WTC11 (cell line): ENCODE measurements at regions not wholly inside any gene's neighbourhood (a gene's known extent, or its start where the extent isn't known, plus 50 kb on each side); places are given as distances from the start of the nearest gene placed in this dataset.
"Not testable (repeated sequence)": the region's sequence is repeated elsewhere in the genome, so short reads cannot be mapped to it uniquely, and the experiment has no call there.

Source experiments
- ATAC-seq: fragments of 200-7000 bp; cut with Tn5 transposase; 2 replicates; pipeline ENCODE4 v1.10.0; 2021; ENCODE audit warnings: mild to moderate bottlenecking, moderate library complexity
- CTCF ChIA-PET: fragments of 300-600 bp; sonication (Branson Sonifier 250); formaldehyde crosslinking; loops from one replicate; lab custom pipeline; 2021; ENCODE audit warnings: antibody characterized with exemption; lab: Charles Lee
- POLR2A ChIA-PET: fragments of 350-600 bp; sonication (Branson Sonifier 250); formaldehyde crosslinking; loops from one replicate; lab custom pipeline; 2021; ENCODE audit warnings: antibody characterized with exemption; lab: Charles Lee
- DNase-seq: peaks from one replicate; pipeline ENCODE4 v3.0.0; 2021; ENCODE audit warnings: low spot score
- H3K27ac Mint-ChIP-seq: 2 replicates; pipeline ENCODE4 v1.8.0; 2021; ENCODE audit warnings: mixed read lengths
- H3K27me3 Mint-ChIP-seq: 2 replicates; pipeline ENCODE4 v1.8.0; 2021; ENCODE audit warnings: low read depth, mild to moderate bottlenecking, moderate library complexity, mixed read lengths
- H3K36me3 Mint-ChIP-seq: 2 replicates; pipeline ENCODE4 v1.8.0; 2021; ENCODE audit warnings: mixed read lengths
- H3K4me1 Mint-ChIP-seq: 2 replicates; pipeline ENCODE4 v1.8.0; 2022; ENCODE audit warnings: mixed read lengths
- H3K4me3 Mint-ChIP-seq: 2 replicates; pipeline ENCODE4 v1.8.0; 2021; ENCODE audit warnings: mild to moderate bottlenecking, moderate library complexity, mixed read lengths
- H3K9me3 Mint-ChIP-seq: 2 replicates; pipeline ENCODE4 v1.8.0; 2021; ENCODE audit warnings: mixed read lengths
- ATF1 ChIP-seq: sonication (generic); formaldehyde crosslinking; IDR thresholded peaks from 2 replicates; pipeline ENCODE4 v1.8.1; 2023; ENCODE audit warnings: mild to moderate bottlenecking, moderate library complexity, missing genetic modification reagents
- CBFB ChIP-seq: sonication (generic); formaldehyde crosslinking; IDR thresholded peaks from 2 replicates; pipeline ENCODE4 v1.8.1; 2022; ENCODE audit warnings: mild to moderate bottlenecking, low read depth, missing genetic modification reagents
- ETV6 ChIP-seq: sonication (generic); formaldehyde crosslinking; IDR thresholded peaks from 2 replicates; pipeline ENCODE4 v1.8.1; 2022; ENCODE audit warnings: mild to moderate bottlenecking, missing genetic modification reagents
- NFE2L1 ChIP-seq: sonication (generic); formaldehyde crosslinking; IDR thresholded peaks from 2 replicates; pipeline ENCODE4 v1.8.1; 2023; ENCODE audit warnings: missing genetic modification reagents
- RORB ChIP-seq: fragments of 250-450 bp; sonication (Bioruptor Pico); IDR thresholded peaks from 2 replicates; pipeline ENCODE4 v1.9.0; 2021; ENCODE audit warnings: mild to moderate bottlenecking
- SOX15 ChIP-seq: fragments of 250-450 bp; sonication (Bioruptor Pico); IDR thresholded peaks from 2 replicates; pipeline ENCODE4 v1.9.0; 2021; ENCODE audit warnings: mild to moderate bottlenecking
- ZNF232 ChIP-seq: sonication (generic); formaldehyde crosslinking; IDR thresholded peaks from 2 replicates; pipeline ENCODE4 v1.8.0; 2022; ENCODE audit warnings: mild to moderate bottlenecking, missing genetic modification reagents
- TF ChIP-seq, protein P1 (sequence below): sonication (generic); formaldehyde crosslinking; IDR thresholded peaks from 2 replicates; pipeline ENCODE4 v1.8.0; 2022; ENCODE audit warnings: mild to moderate bottlenecking, missing genetic modification reagents
- TF ChIP-seq, protein P2 (sequence below): sonication (generic); formaldehyde crosslinking; IDR thresholded peaks from 2 replicates; pipeline ENCODE4 v1.8.1; 2023; ENCODE audit warnings: mild to moderate bottlenecking, missing genetic modification reagents, moderate library complexity
- TF ChIP-seq, protein P3 (sequence below): sonication (generic); formaldehyde crosslinking; IDR thresholded peaks from 2 replicates; pipeline ENCODE4 v1.8.1; 2022; ENCODE audit warnings: low read depth, missing genetic modification reagents, borderline replicate concordance
- TF ChIP-seq, protein P4 (sequence below): sonication (generic); formaldehyde crosslinking; IDR thresholded peaks from 2 replicates; pipeline ENCODE4 v1.8.1; 2023; ENCODE audit warnings: mild to moderate bottlenecking, missing genetic modification reagents, borderline replicate concordance
- TF ChIP-seq, protein P5 (sequence below): sonication (generic); formaldehyde crosslinking; IDR thresholded peaks from 2 replicates; pipeline ENCODE4 v1.8.1; 2023; ENCODE audit warnings: mild to moderate bottlenecking, moderate library complexity, missing genetic modification reagents

DNA sequence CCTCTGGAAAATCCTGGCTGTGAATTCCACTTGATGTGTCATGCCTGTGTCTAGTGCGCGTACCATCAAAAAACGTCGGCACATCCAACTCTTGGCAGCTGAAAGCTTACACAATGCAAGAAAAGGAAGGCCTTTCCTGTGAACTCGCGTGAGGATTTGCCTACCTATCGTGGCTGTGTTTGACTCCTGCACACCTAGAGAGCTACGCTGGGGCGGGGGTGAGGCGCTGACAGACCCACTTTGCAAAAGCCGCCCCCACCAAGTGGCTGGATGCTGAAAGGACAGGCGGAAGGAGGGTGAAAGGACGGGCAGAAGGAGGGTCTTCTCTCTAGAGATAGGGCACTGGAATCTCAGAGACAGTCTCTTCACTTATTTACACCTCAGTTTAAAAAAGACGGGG is 270.1 kb downstream of the EIPR1 start:
- Mint-ChIP-seq H3K4me3 (no peak overlapping the region), H3K27ac (peak overlapping the region; percentile 14; the same call in 1 of the 2 replicates), H3K36me3 (peaks cover 8% of the 10 kb centered on the region; the same call in 1 of the 2 replicates), H3K27me3 (no peaks in the 10 kb centered on the region; the same call in 1 of the 2 replicates), H3K4me1 (peaks cover 20% of the 10 kb centered on the region)
- CTCF ChIA-PET: no interaction called here
- DNase-seq (no peak), ATAC-seq (peak; percentile 61)
- TF ChIP-seq RORB (CRISPR knock-in tag) (no peak), NFE2L1 (no peak)
- TF ChIP-seq, all 79 proteins: peak for 0
- POLR2A ChIA-PET: no interaction called here
- H3K9me3 Mint-ChIP-seq: peaks cover 13% of the 10 kb centered on the region

DNA sequence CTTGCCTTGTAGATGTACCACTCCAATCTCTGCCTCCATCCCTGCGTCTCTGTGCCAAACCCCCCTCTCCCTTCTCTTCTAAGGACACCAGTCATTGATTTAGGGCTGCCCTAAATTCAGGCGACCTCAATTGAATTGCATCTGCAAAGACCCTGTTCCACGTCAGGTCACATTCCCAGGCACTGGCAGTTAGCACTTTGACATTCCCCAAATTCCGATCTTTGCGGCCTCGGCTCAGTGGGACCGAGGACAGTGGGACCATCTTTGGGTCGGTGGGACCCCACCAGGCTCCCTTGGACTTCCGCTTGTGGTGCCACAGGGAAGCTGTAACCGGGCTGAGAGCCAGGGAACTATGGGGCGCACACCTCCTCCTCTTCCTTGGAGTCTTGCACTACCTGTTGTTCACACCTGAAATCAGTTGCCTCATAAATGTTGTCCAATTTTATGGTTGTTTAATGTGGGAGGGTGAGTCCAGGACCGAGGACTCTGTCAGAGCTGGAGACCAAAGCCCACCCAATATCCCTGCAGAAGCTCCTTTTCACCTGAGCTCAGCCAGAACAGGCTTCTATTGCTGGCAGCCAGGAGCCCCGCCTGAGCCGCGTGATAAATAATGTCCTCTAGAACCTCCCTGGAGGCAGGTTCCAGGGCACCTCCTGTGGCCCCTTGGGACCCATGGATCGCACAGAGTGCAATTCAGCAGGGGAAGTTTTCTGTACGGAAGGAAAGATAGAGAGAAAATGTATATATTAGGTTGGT is 271.6 kb downstream of the EIPR1 start:
- Mint-ChIP-seq H3K27me3 (no peaks in the 10 kb centered on the region; the same call in 1 of the 2 replicates), H3K9me3 (peaks cover 12% of the 10 kb centered on the region), H3K36me3 (peaks cover 8% of the 10 kb centered on the region; the same call in 1 of the 2 replicates), H3K4me1 (peaks cover 20% of the 10 kb centered on the region), H3K4me3 (no peak overlapping the region), H3K27ac (no peak overlapping the region)
- POLR2A ChIA-PET: no interaction called here
- CTCF ChIA-PET: no interaction called here
- DNase-seq (no peak), ATAC-seq (peak; percentile 52)
- TF ChIP-seq ZNF232 (CRISPR knock-in tag): no peak

DNA sequence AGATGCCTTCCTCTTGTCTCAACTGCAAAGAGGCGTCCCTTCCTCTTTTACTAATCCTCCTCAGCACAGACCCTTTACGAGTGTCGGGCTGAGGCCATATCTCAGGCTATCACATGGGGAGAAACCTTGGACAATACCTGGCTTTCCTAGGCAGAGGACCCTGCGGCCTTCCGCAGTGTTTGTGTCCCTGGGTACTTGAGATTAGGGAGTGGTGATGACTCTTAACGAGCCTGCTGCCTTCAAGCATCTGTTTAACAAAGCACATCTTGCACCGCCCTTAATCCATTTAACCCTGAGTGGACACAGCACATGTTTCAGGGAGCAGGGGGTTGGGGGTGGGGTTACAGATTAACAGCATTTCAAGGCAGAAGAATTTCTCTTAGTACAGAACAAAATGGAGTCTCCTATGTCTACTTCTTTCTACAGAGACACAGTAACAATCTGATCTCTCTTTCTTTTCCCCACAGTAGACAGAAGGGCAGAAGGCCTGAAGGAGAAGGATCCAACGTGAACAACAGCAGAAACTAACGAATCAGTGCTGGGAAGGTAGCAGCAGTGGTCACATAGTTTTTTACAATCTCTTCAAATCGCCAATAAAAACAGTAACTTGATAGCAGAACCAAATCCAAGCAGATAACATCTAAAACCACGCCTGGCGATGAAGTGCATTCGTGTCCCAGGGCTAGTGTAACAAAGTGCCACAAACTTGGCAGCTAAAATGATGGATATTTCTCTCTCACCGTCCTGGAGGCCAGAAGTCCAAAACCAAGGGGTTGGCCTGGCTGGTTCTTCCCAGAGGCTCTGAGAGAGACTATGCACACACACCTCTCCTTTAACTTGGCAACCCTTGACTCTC is 272.4 kb downstream of the EIPR1 start:
- ATAC-seq, DNase-seq, H3K36me3 Mint-ChIP-seq, H3K9me3 Mint-ChIP-seq, H3K27me3 Mint-ChIP-seq, CTCF ChIA-PET, H3K4me3 Mint-ChIP-seq, POLR2A ChIA-PET: not testable (repeated sequence)
- Mint-ChIP-seq H3K4me1 (peaks cover 20% of the 10 kb centered on the region), H3K27ac (peak overlapping the region; percentile 53; the same call in 1 of the 2 replicates)

DNA sequence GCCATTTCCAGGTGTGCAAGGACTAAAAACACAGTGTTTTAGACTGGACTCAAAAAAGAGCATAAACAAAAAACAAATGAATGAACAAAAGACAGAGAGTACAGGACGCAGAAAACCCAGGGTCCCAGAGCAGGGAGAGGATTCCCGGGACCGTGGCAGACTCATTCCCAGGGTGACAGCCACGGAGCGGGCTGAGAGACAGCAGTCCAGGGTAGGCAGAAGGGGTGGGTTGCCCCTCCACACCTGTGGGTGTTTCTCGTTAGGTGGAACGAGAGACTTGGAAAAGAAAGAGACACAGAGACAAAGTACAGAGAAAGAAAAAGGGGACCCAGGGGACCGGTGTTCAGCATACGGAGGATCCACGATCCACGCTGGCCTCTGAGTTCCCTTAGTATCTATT is 273.4 kb downstream of the EIPR1 start:
- ChIA-PET CTCF (no interaction called here), POLR2A (no interaction called here)
- no peaks in the 10 kb centered on the region for H3K36me3 Mint-ChIP-seq
- no peak overlapping the region for H3K4me3 Mint-ChIP-seq
- H3K9me3 Mint-ChIP-seq: no peaks in the 10 kb centered on the region
- no peaks in the 10 kb centered on the region; the same call in 1 of the 2 replicates for H3K27me3 Mint-ChIP-seq
- H3K4me1 Mint-ChIP-seq: peaks cover 20% of the 10 kb centered on the region
- no peak overlapping the region for H3K27ac Mint-ChIP-seq
- no peak for ATAC-seq
- TF ChIP-seq, protein P1, sequence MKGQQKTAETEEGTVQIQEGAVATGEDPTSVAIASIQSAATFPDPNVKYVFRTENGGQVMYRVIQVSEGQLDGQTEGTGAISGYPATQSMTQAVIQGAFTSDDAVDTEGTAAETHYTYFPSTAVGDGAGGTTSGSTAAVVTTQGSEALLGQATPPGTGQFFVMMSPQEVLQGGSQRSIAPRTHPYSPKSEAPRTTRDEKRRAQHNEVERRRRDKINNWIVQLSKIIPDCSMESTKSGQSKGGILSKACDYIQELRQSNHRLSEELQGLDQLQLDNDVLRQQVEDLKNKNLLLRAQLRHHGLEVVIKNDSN (CRISPR knock-in tag): no peak
- DNase-seq: no peak

DNA sequence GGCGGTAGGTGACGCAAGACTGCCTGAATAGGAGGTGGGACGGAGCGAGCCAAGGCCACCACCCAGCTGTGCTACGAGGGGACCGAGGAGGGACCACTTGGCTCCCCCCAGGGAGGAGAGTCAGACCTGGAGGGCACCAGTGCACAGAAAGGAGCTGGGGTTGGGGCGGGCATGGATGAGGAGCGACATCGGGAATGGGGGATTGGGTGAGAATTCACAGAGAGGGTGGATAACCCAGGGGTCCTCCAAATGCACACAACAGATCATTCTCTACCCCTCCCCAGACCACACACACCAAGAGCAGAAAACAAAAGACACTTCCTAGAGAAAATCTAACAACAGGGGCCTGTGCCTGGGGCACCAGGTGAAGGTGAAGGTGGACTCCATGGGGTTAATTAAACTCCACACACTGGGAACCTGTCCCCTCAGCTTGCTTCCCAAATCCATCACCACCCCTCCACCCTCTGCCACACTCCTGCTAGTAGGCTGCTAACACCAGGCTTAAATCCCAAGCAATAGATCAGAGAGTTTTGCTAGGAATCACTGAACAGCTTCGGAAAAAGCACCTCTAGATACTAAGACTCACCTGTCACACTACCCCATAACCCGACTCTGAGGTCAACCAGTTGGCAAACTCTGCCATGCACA is 274.6 kb downstream of the EIPR1 start:
- H3K36me3 Mint-ChIP-seq: no peaks in the 10 kb centered on the region
- DNase-seq: no peak
- no peak overlapping the region for H3K27ac Mint-ChIP-seq
- no peak for ATAC-seq
- peaks cover 20% of the 10 kb centered on the region for H3K4me1 Mint-ChIP-seq
- H3K9me3 Mint-ChIP-seq: no peaks in the 10 kb centered on the region
- no peak overlapping the region for H3K4me3 Mint-ChIP-seq
- POLR2A ChIA-PET: no interaction called here
- H3K27me3 Mint-ChIP-seq: peaks cover 4% of the 10 kb centered on the region; the same call in 1 of the 2 replicates
- CTCF ChIA-PET: no interaction called here
- TF ChIP-seq CBFB (CRISPR knock-in tag): no peak
- no peak for TF ChIP-seq ETV6 (CRISPR knock-in tag)
- TF ChIP-seq ATF1 (CRISPR knock-in tag): no peak
- TF ChIP-seq, protein P2, sequence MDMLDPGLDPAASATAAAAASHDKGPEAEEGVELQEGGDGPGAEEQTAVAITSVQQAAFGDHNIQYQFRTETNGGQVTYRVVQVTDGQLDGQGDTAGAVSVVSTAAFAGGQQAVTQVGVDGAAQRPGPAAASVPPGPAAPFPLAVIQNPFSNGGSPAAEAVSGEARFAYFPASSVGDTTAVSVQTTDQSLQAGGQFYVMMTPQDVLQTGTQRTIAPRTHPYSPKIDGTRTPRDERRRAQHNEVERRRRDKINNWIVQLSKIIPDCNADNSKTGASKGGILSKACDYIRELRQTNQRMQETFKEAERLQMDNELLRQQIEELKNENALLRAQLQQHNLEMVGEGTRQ: no peak
- TF ChIP-seq, protein P3, sequence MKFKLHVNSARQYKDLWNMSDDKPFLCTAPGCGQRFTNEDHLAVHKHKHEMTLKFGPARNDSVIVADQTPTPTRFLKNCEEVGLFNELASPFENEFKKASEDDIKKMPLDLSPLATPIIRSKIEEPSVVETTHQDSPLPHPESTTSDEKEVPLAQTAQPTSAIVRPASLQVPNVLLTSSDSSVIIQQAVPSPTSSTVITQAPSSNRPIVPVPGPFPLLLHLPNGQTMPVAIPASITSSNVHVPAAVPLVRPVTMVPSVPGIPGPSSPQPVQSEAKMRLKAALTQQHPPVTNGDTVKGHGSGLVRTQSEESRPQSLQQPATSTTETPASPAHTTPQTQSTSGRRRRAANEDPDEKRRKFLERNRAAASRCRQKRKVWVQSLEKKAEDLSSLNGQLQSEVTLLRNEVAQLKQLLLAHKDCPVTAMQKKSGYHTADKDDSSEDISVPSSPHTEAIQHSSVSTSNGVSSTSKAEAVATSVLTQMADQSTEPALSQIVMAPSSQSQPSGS (CRISPR knock-in tag): no peak
- TF ChIP-seq, protein P4, sequence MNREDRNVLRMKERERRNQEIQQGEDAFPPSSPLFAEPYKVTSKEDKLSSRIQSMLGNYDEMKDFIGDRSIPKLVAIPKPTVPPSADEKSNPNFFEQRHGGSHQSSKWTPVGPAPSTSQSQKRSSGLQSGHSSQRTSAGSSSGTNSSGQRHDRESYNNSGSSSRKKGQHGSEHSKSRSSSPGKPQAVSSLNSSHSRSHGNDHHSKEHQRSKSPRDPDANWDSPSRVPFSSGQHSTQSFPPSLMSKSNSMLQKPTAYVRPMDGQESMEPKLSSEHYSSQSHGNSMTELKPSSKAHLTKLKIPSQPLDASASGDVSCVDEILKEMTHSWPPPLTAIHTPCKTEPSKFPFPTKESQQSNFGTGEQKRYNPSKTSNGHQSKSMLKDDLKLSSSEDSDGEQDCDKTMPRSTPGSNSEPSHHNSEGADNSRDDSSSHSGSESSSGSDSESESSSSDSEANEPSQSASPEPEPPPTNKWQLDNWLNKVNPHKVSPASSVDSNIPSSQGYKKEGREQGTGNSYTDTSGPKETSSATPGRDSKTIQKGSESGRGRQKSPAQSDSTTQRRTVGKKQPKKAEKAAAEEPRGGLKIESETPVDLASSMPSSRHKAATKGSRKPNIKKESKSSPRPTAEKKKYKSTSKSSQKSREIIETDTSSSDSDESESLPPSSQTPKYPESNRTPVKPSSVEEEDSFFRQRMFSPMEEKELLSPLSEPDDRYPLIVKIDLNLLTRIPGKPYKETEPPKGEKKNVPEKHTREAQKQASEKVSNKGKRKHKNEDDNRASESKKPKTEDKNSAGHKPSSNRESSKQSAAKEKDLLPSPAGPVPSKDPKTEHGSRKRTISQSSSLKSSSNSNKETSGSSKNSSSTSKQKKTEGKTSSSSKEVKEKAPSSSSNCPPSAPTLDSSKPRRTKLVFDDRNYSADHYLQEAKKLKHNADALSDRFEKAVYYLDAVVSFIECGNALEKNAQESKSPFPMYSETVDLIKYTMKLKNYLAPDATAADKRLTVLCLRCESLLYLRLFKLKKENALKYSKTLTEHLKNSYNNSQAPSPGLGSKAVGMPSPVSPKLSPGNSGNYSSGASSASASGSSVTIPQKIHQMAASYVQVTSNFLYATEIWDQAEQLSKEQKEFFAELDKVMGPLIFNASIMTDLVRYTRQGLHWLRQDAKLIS (CRISPR knock-in tag): no peak
- TF ChIP-seq SOX15 (CRISPR knock-in tag): no peak
- TF ChIP-seq, protein P5, sequence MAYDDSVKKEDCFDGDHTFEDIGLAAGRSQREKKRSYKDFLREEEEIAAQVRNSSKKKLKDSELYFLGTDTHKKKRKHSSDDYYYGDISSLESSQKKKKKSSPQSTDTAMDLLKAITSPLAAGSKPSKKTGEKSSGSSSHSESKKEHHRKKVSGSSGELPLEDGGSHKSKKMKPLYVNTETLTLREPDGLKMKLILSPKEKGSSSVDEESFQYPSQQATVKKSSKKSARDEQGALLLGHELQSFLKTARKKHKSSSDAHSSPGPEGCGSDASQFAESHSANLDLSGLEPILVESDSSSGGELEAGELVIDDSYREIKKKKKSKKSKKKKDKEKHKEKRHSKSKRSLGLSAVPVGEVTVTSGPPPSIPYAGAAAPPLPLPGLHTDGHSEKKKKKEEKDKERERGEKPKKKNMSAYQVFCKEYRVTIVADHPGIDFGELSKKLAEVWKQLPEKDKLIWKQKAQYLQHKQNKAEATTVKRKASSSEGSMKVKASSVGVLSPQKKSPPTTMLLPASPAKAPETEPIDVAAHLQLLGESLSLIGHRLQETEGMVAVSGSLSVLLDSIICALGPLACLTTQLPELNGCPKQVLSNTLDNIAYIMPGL (CRISPR knock-in tag): no peak
